H9 (cell line): ENCODE measurements at regions not wholly inside any gene's neighbourhood (a gene's known extent, or its start where the extent isn't known, plus 50 kb on each side); places are given as distances from the start of the nearest gene placed in this dataset.

Experiments
- DNase-seq: peaks from one replicate; pipeline ENCODE4 v3.0.0-alpha.2; 2017
- H2AFZ ChIP-seq: one replicate; pipeline ENCODE4 v1.6.1; 2013; ENCODE audit warnings: mild to moderate bottlenecking, low read length, control low read depth, moderate library complexity
- H2AK5ac ChIP-seq: 2 replicates; pipeline ENCODE4 v1.6.1; 2013; ENCODE audit warnings: low read length, control low read depth, mixed read lengths; ENCODE audit not compliant: insufficient read length
- H2BK120ac ChIP-seq: one replicate; pipeline ENCODE4 v1.6.1; 2013; ENCODE audit warnings: low read depth, mild to moderate bottlenecking, low read length, control low read depth, inconsistent platforms; ENCODE audit not compliant: poor library complexity, severe bottlenecking
- H2BK12ac ChIP-seq: 2 replicates; pipeline ENCODE4 v1.6.1; 2013; ENCODE audit warnings: low read length, control low read depth, mixed read lengths, low read depth; ENCODE audit not compliant: insufficient read length
- H2BK15ac ChIP-seq: 2 replicates; pipeline ENCODE4 v1.6.1; 2013; ENCODE audit warnings: low read depth, low read length, control low read depth
- H2BK20ac ChIP-seq: one replicate; pipeline ENCODE4 v1.6.1; 2013; ENCODE audit warnings: low read depth, mild to moderate bottlenecking, low read length, control low read depth, inconsistent platforms; ENCODE audit not compliant: poor library complexity, severe bottlenecking
- H2BK5ac ChIP-seq: 2 replicates; pipeline ENCODE4 v1.6.1; 2013; ENCODE audit warnings: low read length, control low read depth, mixed read lengths; ENCODE audit not compliant: insufficient read length
- H3K14ac ChIP-seq: 2 replicates; pipeline ENCODE4 v1.6.1; 2013; ENCODE audit warnings: low read length, control low read depth; ENCODE audit not compliant: insufficient read depth
- H3K18ac ChIP-seq: 2 replicates; pipeline ENCODE4 v1.6.1; 2013; ENCODE audit warnings: low read depth, mild to moderate bottlenecking, mixed read lengths, low read length, control low read depth; ENCODE audit not compliant: insufficient read length
- H3K23ac ChIP-seq: 2 replicates; pipeline ENCODE4 v1.6.1; 2013; ENCODE audit warnings: low read length, control low read depth, mixed read lengths, low read depth; ENCODE audit not compliant: insufficient read length
- H3K23me2 ChIP-seq: 2 replicates; pipeline ENCODE4 v1.6.1; 2013; ENCODE audit warnings: low read depth, mild to moderate bottlenecking, mixed read lengths, low read length, control low read depth; ENCODE audit not compliant: insufficient read length, poor library complexity, severe bottlenecking
- H3K27ac ChIP-seq: 2 replicates; pipeline ENCODE4 v1.5.1; 2013; ENCODE audit warnings: low read length, control low read depth, mixed read lengths, low read depth; ENCODE audit not compliant: insufficient read length
- H3K27me3 ChIP-seq: 2 replicates; pipeline ENCODE4 v1.6.1; 2013; ENCODE audit warnings: low read length, control low read depth, inconsistent platforms; ENCODE audit not compliant: insufficient read depth
- H3K4ac ChIP-seq: 2 replicates; pipeline ENCODE4 v1.6.1; 2013; ENCODE audit warnings: low read depth, mild to moderate bottlenecking, control low read depth, inconsistent platforms, low read length, moderate library complexity
- H3K4me1 ChIP-seq: 2 replicates; pipeline ENCODE4 v1.6.1; 2013; ENCODE audit warnings: low read length, control low read depth, inconsistent platforms; ENCODE audit not compliant: insufficient read depth
- H3K4me2 ChIP-seq: 2 replicates; pipeline ENCODE4 v1.6.1; 2013; ENCODE audit warnings: low read length, control low read depth, mixed read lengths; ENCODE audit not compliant: insufficient read length, insufficient read depth
- H3K56ac ChIP-seq: 2 replicates; pipeline ENCODE4 v1.6.1; 2013; ENCODE audit warnings: low read depth, mild to moderate bottlenecking, mixed read lengths, low read length, control low read depth; ENCODE audit not compliant: insufficient read length
- H3K79me1 ChIP-seq: 2 replicates; pipeline ENCODE4 v1.6.1; 2013; ENCODE audit warnings: low read depth, mild to moderate bottlenecking, moderate library complexity, low read length, control low read depth, inconsistent platforms; ENCODE audit not compliant: insufficient read depth, poor library complexity, severe bottlenecking
- H3K79me2 ChIP-seq: 2 replicates; pipeline ENCODE4 v1.6.1; 2013; ENCODE audit warnings: low read length, control low read depth, inconsistent platforms; ENCODE audit not compliant: insufficient read depth
- H3K9ac ChIP-seq: 2 replicates; pipeline ENCODE4 v1.6.1; 2013; ENCODE audit warnings: low read length, control low read depth, mixed read lengths; ENCODE audit not compliant: insufficient read length; ENCODE audit errors: extremely low read depth
- H3K9me3 ChIP-seq: one replicate; pipeline ENCODE4 v1.6.1; 2013; ENCODE audit warnings: low read depth, low read length, inconsistent platforms; ENCODE audit not compliant: control insufficient read depth
- H3T11ph ChIP-seq: one replicate; pipeline ENCODE4 v1.6.1; 2013; ENCODE audit warnings: mild to moderate bottlenecking, low read length, control low read depth, inconsistent platforms
- H4K20me1 ChIP-seq: one replicate; pipeline ENCODE4 v1.6.1; 2013; ENCODE audit not compliant: control insufficient read depth, insufficient read length, insufficient read depth
- H4K5ac ChIP-seq: 2 replicates; pipeline ENCODE4 v1.6.1; 2013; ENCODE audit warnings: low read depth, mild to moderate bottlenecking, mixed read lengths, low read length, control low read depth; ENCODE audit not compliant: insufficient read length
- H4K8ac ChIP-seq: replicated peaks from 2 replicates; pipeline ENCODE4 v1.6.1; 2013; ENCODE audit warnings: low read length, control low read depth, mixed read lengths, low read depth; ENCODE audit not compliant: insufficient read length
- H4K91ac ChIP-seq: 2 replicates; pipeline ENCODE4 v1.6.1; 2013; ENCODE audit warnings: low read depth, mild to moderate bottlenecking, moderate library complexity, mixed read lengths, low read length, control low read depth; ENCODE audit not compliant: insufficient read length
- H3K27ac Mint-ChIP-seq, 3 experiments: 2 replicates in 2 of 3; 3 replicates in 1 of 3; pipeline ENCODE4 v1.8.0; 2020 to 2021; ENCODE audit warnings: mixed read lengths in 3 of 3, mild to moderate bottlenecking in 1 of 3, moderate library complexity in 1 of 3
- H3K27me3 Mint-ChIP-seq: 2 replicates; pipeline ENCODE4 v1.8.0; 2021; ENCODE audit warnings: low read depth, mild to moderate bottlenecking, moderate library complexity, mixed read lengths
- H3K36me3 Mint-ChIP-seq, 3 experiments: 2 replicates in 2 of 3; 3 replicates in 1 of 3; pipeline ENCODE4 v1.8.0; 2020 to 2021; ENCODE audit warnings: low read depth in 3 of 3, mixed read lengths in 3 of 3; ENCODE audit not compliant: insufficient read depth in 1 of 3
- H3K4me1 Mint-ChIP-seq, 2 experiments: 2 replicates each; pipeline ENCODE4 v1.8.0; 2020; ENCODE audit warnings: mixed read lengths in 2 of 2
- H3K4me3 Mint-ChIP-seq, 2 experiments: 2 replicates in 1 of 2; 3 replicates in 1 of 2; pipeline ENCODE4 v1.8.0; 2020 to 2021; ENCODE audit warnings: mild to moderate bottlenecking in 2 of 2, mixed read lengths in 2 of 2, moderate library complexity in 1 of 2
- H3K9me3 Mint-ChIP-seq, 2 experiments: 2 replicates in 1 of 2; 3 replicates in 1 of 2; pipeline ENCODE4 v1.8.0; 2020; ENCODE audit warnings: mild to moderate bottlenecking in 2 of 2, mixed read lengths in 2 of 2, moderate library complexity in 1 of 2
- CTCF ChIP-seq: fragments of 200-600 bp; sonication (generic); conservative IDR thresholded peaks from 3 replicates; pipeline ENCODE4 v1.8.0; 2021; ENCODE audit warnings: antibody characterized with exemption, mild to moderate bottlenecking
- WGBS: extraction: QIAGEN DNeasy Blood & Tissue Kit; methylation state at CpG from one replicate; pipeline ENCODE4 v1.1.7; 2013; ENCODE audit warnings: missing lambda C conversion rate, low lambda C conversion rate, mixed read lengths; ENCODE audit not compliant: insufficient read length; ENCODE audit errors: extremely low coverage; 5-methylcytosine and 5-hydroxymethylcytosine counted together

GRCh38 chr2:129467941-129468340, 511.5 kb upstream of the RAB6C start:
- H2BK5ac ChIP-seq: no peak overlapping the region
- no peak overlapping the region for H4K5ac ChIP-seq
- H3K4me3 Mint-ChIP-seq: no peak overlapping the region
- no peaks in the 10 kb centered on the region for H3K4me1 Mint-ChIP-seq
- H3K27me3 ChIP-seq: no peaks in the 10 kb centered on the region
- no peak overlapping the region for H4K91ac ChIP-seq
- H3K23ac ChIP-seq: no peak overlapping the region
- H3K36me3 Mint-ChIP-seq: peaks cover 0 to 7% (median 0%) of the 10 kb centered on the region in 3 experiments; a peak in 1 of 7 replicates
- no peak overlapping the region for H3K14ac ChIP-seq
- H3K18ac ChIP-seq: no peak overlapping the region
- no peaks in the 10 kb centered on the region for H3K4me1 ChIP-seq
- no peak overlapping the region for H3K27ac Mint-ChIP-seq
- H3K9me3 Mint-ChIP-seq: peaks cover 7 to 12% of the 10 kb centered on the region in 2 experiments; a peak in 3 of 5 replicates
- H3K9me3 ChIP-seq: no peaks in the 10 kb centered on the region
- no peak overlapping the region for H2BK15ac ChIP-seq
- no peak overlapping the region for H2AK5ac ChIP-seq
- H2AFZ ChIP-seq: no peak overlapping the region
- H2BK12ac ChIP-seq: no peak overlapping the region
- H4K20me1 ChIP-seq: no peaks in the 10 kb centered on the region
- no peak overlapping the region for H3K9ac ChIP-seq
- no peak overlapping the region for H3K4me2 ChIP-seq
- H3K27ac ChIP-seq: no peak overlapping the region
- no peak for DNase-seq
- H3K79me2 ChIP-seq: no peaks in the 10 kb centered on the region
- no peaks in the 10 kb centered on the region for H3K23me2 ChIP-seq
- peaks cover 9% of the 10 kb centered on the region for H3K27me3 Mint-ChIP-seq
- H4K8ac ChIP-seq: no peak overlapping the region
- no peak overlapping the region for H3K56ac ChIP-seq
- H2BK20ac ChIP-seq: no peak overlapping the region
- no peak overlapping the region for H2BK120ac ChIP-seq
- no peaks in the 10 kb centered on the region for H3K79me1 ChIP-seq
- H3T11ph ChIP-seq: no peak overlapping the region
- TF ChIP-seq CTCF: no peak
- H3K4ac ChIP-seq: no peak overlapping the region
- WGBS: no CpG with 5 or more reads among the region's 3 CpGs
